Adrenal gland (tissue), 5 donors: ENCODE measurements at regions not wholly inside any gene's neighbourhood (a gene's known extent, or its start where the extent isn't known, plus 50 kb on each side); places are given as distances from the start of the nearest gene placed in this dataset.

Experiments used
- CTCF ChIP-seq, 6 experiments: fragments of 450-650 bp in 4 of 6; fragments of 200-600 bp in 2 of 6; sonication (generic) in 1 of 6; IDR thresholded peaks; 1 replicate in 5 of 6; 2 replicates in 1 of 6; pipeline versions ENCODE4 v1.5.1 to v1.8.0; 2016 to 2021; ENCODE audit warnings: antibody characterized with exemption in 6 of 6, mild to moderate bottlenecking in 2 of 6, moderate library complexity in 1 of 6
- POLR2A ChIP-seq, 2 donors: fragments of 450-650 bp; IDR thresholded peaks; one replicate each; pipeline ENCODE4 v1.6.1; 2017; ENCODE audit warnings: antibody characterized with exemption in 2 of 2, mild to moderate bottlenecking in 2 of 2, moderate library complexity in 1 of 2
- donor health status: DM: no; HTN: no; CAD: no.

- no peak for TF ChIP-seq CTCF (IDR thresholded peaks at IDR 0.05)
- TF ChIP-seq POLR2A (IDR thresholded peaks at IDR 0.05): no peak
Measured at GRCh38 chr4:56164907-56165306, 216.2 kb downstream of the CEP135 start.
